Esophagus muscularis mucosa (tissue), 4 donors: ENCODE measurements at regions not wholly inside any gene's neighbourhood (a gene's known extent, or its start where the extent isn't known, plus 50 kb on each side); places are given as distances from the start of the nearest gene placed in this dataset.

Experiments used
- EP300 ChIP-seq: sonication (generic); formaldehyde crosslinking; IDR thresholded peaks from one replicate; pipeline ENCODE4 v1.6.1; 2017; ENCODE audit warnings: antibody characterized with exemption
- POLR2A ChIP-seq: fragments of 450-650 bp; IDR thresholded peaks from one replicate; pipeline ENCODE4 v1.6.1; 2017; ENCODE audit warnings: antibody characterized with exemption, moderate library complexity, mild to moderate bottlenecking, low read depth
- TF ChIP-seq, protein P1 (sequence below), 3 experiments: fragments of 200-600 bp in 2 of 3; fragments of 450-650 bp in 1 of 3; sonication (generic) in 2 of 3; IDR thresholded peaks; one replicate each; pipeline ENCODE4 v1.5.1; 2017 to 2019; ENCODE audit warnings: antibody characterized with exemption in 3 of 3, mild to moderate bottlenecking in 2 of 3, moderate library complexity in 1 of 3

DNA sequence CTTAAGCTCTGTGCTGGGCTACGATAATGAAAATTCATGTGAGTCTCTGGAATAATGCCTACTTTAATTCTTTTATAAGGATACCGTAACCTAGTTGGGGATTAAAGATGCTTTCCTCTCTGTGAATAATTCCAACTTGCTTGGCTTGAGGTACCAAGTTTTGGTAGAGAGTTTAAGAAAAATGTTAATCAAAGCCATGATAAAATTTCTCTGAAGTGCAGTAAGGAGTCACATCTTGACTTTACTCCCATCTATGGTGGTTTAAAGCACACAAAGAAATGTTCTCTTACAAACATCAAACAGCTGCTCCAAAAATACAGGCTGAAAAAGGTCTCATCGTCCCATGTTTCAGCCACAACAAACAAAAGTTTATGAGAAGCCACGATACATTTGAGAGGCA lies 284.8 kb upstream of the TBX3 start:
- TF ChIP-seq EP300 (no peak), POLR2A (no peak)
- TF ChIP-seq, protein P1, sequence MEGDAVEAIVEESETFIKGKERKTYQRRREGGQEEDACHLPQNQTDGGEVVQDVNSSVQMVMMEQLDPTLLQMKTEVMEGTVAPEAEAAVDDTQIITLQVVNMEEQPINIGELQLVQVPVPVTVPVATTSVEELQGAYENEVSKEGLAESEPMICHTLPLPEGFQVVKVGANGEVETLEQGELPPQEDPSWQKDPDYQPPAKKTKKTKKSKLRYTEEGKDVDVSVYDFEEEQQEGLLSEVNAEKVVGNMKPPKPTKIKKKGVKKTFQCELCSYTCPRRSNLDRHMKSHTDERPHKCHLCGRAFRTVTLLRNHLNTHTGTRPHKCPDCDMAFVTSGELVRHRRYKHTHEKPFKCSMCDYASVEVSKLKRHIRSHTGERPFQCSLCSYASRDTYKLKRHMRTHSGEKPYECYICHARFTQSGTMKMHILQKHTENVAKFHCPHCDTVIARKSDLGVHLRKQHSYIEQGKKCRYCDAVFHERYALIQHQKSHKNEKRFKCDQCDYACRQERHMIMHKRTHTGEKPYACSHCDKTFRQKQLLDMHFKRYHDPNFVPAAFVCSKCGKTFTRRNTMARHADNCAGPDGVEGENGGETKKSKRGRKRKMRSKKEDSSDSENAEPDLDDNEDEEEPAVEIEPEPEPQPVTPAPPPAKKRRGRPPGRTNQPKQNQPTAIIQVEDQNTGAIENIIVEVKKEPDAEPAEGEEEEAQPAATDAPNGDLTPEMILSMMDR (IDR thresholded peaks at IDR 0.05): no peak
